Mesothelial cell of epicardium (in vitro differentiated cells): ENCODE measurements at regions not wholly inside any gene's neighbourhood (a gene's known extent, or its start where the extent isn't known, plus 50 kb on each side); places are given as distances from the start of the nearest gene placed in this dataset.

ENCODE experiments used
- DNase-seq, 2 experiments: peaks; one replicate each; pipeline ENCODE4 v3.0.0; 2021; ENCODE audit warnings: low spot score in 2 of 2; ENCODE audit not compliant: unreplicated experiment in 2 of 2
- H3K27ac Mint-ChIP-seq: 2 replicates; pipeline ENCODE4 v1.8.0; 2021; ENCODE audit warnings: mixed read lengths
- H3K27me3 Mint-ChIP-seq: 2 replicates; pipeline ENCODE4 v1.8.0; 2021; ENCODE audit warnings: low read depth, mixed read lengths
- H3K36me3 Mint-ChIP-seq: 2 replicates; pipeline ENCODE4 v1.8.0; 2021; ENCODE audit warnings: mixed read lengths
- H3K4me1 Mint-ChIP-seq: 2 replicates; pipeline ENCODE4 v1.8.0; 2021; ENCODE audit warnings: mixed read lengths
- H3K4me3 Mint-ChIP-seq: 2 replicates; pipeline ENCODE4 v1.8.0; 2021; ENCODE audit warnings: mild to moderate bottlenecking, moderate library complexity, mixed read lengths
- H3K9me3 Mint-ChIP-seq: 2 replicates; pipeline ENCODE4 v1.8.0; 2021; ENCODE audit warnings: mixed read lengths
- TF ChIP-seq, protein P1 (sequence below): fragments of 200-600 bp; sonication (generic); IDR thresholded peaks from one replicate; pipeline ENCODE4 v1.5.0; 2021; ENCODE audit warnings: antibody characterized with exemption; ENCODE audit not compliant: unreplicated experiment

DNA sequence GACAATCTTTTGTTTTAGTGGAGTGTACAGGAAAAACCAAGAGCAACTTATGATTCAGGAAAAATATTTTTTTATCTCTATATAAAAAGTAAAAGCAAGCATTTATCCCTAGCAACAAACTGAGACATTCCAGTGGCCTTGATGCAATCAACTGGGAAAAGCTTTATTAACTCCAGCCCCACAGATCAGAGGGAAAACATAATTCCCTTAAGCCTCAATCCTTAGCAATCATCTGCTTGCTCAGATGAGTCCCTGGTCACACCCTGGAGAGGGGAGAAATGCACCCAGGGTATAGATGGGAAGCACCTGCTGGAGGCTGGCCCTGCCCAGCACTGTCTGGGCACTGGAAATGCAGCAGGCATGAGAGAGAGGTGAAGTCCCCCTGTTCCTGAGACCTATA is 636.6 kb downstream of the TNS3 start:
- no peaks in the 10 kb centered on the region for H3K9me3 Mint-ChIP-seq
- no peak for DNase-seq
- H3K27ac Mint-ChIP-seq: peak overlapping the region; percentile 79
- TF ChIP-seq, protein P1, sequence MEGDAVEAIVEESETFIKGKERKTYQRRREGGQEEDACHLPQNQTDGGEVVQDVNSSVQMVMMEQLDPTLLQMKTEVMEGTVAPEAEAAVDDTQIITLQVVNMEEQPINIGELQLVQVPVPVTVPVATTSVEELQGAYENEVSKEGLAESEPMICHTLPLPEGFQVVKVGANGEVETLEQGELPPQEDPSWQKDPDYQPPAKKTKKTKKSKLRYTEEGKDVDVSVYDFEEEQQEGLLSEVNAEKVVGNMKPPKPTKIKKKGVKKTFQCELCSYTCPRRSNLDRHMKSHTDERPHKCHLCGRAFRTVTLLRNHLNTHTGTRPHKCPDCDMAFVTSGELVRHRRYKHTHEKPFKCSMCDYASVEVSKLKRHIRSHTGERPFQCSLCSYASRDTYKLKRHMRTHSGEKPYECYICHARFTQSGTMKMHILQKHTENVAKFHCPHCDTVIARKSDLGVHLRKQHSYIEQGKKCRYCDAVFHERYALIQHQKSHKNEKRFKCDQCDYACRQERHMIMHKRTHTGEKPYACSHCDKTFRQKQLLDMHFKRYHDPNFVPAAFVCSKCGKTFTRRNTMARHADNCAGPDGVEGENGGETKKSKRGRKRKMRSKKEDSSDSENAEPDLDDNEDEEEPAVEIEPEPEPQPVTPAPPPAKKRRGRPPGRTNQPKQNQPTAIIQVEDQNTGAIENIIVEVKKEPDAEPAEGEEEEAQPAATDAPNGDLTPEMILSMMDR: no peak
- no peaks in the 10 kb centered on the region for H3K27me3 Mint-ChIP-seq
- peaks cover 48% of the 10 kb centered on the region for H3K4me1 Mint-ChIP-seq
- no peaks in the 10 kb centered on the region for H3K36me3 Mint-ChIP-seq
- no peak overlapping the region for H3K4me3 Mint-ChIP-seq

DNA sequence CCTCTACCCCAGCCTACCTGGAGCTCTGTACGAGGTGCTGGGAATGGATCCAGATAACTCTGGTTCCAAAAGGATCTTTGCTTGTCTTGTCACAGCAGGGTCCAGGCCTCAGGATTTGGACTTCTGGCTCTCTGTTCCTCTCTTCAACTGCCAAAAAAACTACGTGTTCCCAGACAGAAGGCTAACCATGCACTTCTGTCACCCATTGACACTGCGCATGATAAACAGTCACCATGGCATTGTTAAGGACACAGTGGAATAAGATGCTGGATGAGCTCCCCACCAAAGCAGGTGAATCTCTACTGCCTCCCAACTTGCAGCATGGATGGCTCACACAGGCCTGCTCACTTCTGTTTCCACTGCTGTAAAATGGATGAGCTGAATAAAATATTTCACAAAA is 637.9 kb downstream of the TNS3 start:
- TF ChIP-seq, protein P1: no peak
- Mint-ChIP-seq H3K4me1 (peaks cover 41% of the 10 kb centered on the region), H3K9me3 (no peaks in the 10 kb centered on the region), H3K36me3 (no peaks in the 10 kb centered on the region), H3K4me3 (no peak overlapping the region), H3K27ac (peak overlapping the region; percentile 73), H3K27me3 (no peaks in the 10 kb centered on the region)
- DNase-seq: no peak

DNA sequence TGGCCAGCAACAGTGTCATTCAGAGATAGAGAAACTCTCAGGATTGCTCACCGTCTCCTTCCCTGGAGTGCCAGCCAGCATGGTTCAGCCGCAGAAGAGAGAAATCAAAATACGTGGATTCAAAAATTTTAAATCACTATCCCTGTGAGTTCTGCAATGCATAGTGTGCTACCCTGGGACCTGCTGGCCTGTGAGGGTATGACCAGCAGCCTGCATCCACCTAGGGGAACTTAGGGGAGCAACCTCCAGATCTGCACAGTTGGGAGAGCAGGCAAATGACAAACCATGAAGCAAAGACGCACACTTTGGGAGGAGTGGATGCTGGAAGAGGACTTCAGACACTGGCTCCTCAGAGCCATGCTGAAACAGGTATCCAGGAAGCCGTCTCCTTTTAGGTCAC is 639.3 kb downstream of the TNS3 start:
- Mint-ChIP-seq H3K4me3 (no peak overlapping the region), H3K4me1 (peaks cover 31% of the 10 kb centered on the region), H3K9me3 (no peaks in the 10 kb centered on the region), H3K27ac (peak overlapping the region; percentile 9), H3K27me3 (no peaks in the 10 kb centered on the region), H3K36me3 (peaks cover 4% of the 10 kb centered on the region)
- no peak for DNase-seq
- TF ChIP-seq, protein P1: no peak

DNA sequence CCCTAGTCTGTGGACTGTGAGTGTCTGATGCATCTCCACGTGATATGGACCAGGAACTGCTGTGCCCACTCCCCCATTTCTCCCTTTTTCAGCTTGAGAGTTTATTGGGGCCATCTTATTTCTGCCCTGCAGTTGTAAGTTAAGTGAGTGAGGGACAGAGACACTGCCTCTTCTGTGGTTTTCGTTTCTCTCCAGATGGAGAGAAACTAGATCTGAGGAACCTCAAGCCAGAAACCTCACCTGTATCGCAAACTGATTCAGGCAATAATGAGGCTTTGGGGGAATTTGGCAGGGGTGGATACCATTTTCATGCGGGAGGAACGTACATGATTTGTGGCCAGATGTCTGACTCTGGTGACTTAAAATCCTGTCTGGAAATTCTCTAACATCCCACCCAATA is 641.7 kb downstream of the TNS3 start:
- Mint-ChIP-seq H3K4me3 (no peak overlapping the region), H3K9me3 (peaks cover 9% of the 10 kb centered on the region), H3K27ac (no peak overlapping the region), H3K36me3 (peaks cover 6% of the 10 kb centered on the region), H3K27me3 (no peaks in the 10 kb centered on the region), H3K4me1 (peaks cover 21% of the 10 kb centered on the region)
- DNase-seq: no peak
- TF ChIP-seq, protein P1: no peak

DNA sequence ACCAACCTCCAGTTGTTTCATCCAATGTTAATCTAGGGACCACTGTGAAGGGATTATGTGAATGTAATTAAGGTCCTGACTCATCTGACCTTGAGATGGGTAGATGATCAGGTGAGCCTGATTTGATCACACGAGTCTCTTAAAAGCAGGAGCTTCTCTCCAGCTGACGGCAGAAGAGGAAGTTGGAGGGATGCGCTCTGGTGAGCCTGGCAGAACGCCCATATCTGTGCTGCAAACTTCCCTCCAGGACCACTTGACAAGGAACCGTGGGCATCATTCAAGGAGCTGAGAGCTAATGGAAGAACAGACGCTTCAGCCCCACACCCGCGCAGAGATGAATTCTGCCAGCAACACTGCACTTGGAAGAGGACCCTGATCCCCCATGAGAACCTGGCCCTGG is 642.4 kb downstream of the TNS3 start:
- DNase-seq: no peak
- TF ChIP-seq, protein P1: no peak
- Mint-ChIP-seq H3K27me3 (no peaks in the 10 kb centered on the region), H3K4me3 (no peak overlapping the region), H3K4me1 (peaks cover 18% of the 10 kb centered on the region), H3K9me3 (peaks cover 9% of the 10 kb centered on the region), H3K36me3 (peaks cover 6% of the 10 kb centered on the region), H3K27ac (no peak overlapping the region)

DNA sequence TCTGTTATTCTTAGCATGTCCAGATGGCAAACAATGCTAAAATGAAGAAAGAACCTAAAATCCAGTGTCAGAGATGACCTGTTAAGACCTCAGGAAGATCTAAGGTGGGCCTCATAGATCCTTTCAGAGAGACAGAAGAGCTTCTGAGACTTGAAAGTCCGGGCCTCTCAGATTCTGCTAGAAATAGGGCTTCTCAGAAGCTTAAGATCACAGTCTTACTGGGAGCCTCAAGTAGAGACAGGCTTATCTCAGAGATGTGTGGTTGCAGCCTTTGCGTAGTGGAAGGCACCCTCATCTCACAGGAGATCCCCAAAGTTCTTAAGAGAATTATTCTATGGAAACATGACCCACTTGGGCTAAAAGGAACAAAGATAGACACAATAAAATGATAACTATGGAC is 642.8 kb downstream of the TNS3 start:
- peaks cover 21% of the 10 kb centered on the region for H3K4me1 Mint-ChIP-seq

More for the DNA sequence above, 642.8 kb downstream of the TNS3 start:
- TF ChIP-seq, protein P1: no peak
- no peak for DNase-seq
- Mint-ChIP-seq H3K4me3 (no peak overlapping the region), H3K9me3 (peaks cover 9% of the 10 kb centered on the region), H3K36me3 (peaks cover 6% of the 10 kb centered on the region), H3K27me3 (no peaks in the 10 kb centered on the region), H3K27ac (no peak overlapping the region)
